ENCODE measurements at regions not wholly inside any gene's neighbourhood (a gene's known extent, or its start where the extent isn't known, plus 50 kb on each side); places are given as distances from the start of the nearest gene placed in this dataset.

DNA sequence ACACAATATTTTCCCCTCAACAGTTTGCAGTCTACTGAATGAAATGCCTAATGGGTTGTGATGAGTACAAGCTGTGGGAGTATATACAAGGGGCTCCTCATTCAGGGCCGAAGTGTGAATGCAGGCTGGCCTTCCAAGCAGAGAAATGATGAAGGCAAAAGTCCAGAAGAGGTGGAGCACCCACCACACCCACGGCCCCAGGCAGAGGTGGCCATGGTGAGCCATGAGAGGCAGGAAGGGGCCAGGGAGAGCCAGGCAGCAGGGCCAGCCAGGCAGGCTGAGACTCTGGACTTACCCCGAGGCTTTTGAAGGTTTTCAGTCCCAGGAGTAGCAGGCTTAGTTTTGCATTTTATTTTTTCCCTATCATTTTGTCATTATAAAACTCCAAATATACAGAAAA lies 218.1 kb downstream of the AUH start (continued):
- TF ChIP-seq, protein P1, sequence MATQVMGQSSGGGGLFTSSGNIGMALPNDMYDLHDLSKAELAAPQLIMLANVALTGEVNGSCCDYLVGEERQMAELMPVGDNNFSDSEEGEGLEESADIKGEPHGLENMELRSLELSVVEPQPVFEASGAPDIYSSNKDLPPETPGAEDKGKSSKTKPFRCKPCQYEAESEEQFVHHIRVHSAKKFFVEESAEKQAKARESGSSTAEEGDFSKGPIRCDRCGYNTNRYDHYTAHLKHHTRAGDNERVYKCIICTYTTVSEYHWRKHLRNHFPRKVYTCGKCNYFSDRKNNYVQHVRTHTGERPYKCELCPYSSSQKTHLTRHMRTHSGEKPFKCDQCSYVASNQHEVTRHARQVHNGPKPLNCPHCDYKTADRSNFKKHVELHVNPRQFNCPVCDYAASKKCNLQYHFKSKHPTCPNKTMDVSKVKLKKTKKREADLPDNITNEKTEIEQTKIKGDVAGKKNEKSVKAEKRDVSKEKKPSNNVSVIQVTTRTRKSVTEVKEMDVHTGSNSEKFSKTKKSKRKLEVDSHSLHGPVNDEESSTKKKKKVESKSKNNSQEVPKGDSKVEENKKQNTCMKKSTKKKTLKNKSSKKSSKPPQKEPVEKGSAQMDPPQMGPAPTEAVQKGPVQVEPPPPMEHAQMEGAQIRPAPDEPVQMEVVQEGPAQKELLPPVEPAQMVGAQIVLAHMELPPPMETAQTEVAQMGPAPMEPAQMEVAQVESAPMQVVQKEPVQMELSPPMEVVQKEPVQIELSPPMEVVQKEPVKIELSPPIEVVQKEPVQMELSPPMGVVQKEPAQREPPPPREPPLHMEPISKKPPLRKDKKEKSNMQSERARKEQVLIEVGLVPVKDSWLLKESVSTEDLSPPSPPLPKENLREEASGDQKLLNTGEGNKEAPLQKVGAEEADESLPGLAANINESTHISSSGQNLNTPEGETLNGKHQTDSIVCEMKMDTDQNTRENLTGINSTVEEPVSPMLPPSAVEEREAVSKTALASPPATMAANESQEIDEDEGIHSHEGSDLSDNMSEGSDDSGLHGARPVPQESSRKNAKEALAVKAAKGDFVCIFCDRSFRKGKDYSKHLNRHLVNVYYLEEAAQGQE (IDR thresholded peaks at IDR 0.05; ENCODE audit: unreplicated experiment): no peak
- TF ChIP-seq, protein P2, sequence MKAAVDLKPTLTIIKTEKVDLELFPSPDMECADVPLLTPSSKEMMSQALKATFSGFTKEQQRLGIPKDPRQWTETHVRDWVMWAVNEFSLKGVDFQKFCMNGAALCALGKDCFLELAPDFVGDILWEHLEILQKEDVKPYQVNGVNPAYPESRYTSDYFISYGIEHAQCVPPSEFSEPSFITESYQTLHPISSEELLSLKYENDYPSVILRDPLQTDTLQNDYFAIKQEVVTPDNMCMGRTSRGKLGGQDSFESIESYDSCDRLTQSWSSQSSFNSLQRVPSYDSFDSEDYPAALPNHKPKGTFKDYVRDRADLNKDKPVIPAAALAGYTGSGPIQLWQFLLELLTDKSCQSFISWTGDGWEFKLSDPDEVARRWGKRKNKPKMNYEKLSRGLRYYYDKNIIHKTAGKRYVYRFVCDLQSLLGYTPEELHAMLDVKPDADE (IDR thresholded peaks at IDR 0.05): no peak
- no peak for TF ChIP-seq ZNF114 (CRISPR knock-in tag; IDR thresholded peaks at IDR 0.05)
- no peak for TF ChIP-seq POLR2AphosphoS5 (IDR thresholded peaks at IDR 0.05; ENCODE audit: low read depth)

DNA sequence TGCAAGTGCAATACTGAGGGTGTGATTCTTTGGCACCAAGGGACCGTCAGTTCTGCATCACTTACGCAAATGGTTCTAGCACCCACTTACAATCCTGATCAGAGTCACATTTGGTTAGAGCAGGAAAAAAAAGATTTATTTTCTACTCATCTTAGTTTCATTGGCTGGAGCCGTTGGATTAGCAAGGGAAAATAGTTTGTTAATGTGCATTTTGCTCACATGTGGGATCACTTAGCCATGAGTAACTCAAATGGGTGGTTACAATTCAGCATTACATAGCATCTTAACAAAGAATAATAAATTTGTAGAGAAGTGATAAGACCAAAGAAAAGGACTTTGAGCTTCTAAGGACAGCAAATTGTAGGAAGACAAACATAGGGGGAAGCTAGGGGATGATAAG lies 216.9 kb downstream of the AUH start:
- Mint-ChIP-seq H3K9me3 (peaks cover 22% of the 10 kb centered on the region), H3K27ac (no peak overlapping the region), H3K27me3 (ENCODE audit: insufficient read depth, low read depth, poor library complexity) (peaks cover 9% of the 10 kb centered on the region), H3K36me3 (ENCODE audit: low read depth) (peaks cover 14% of the 10 kb centered on the region; the same call in 2 of the 3 replicates), H3K4me3 (no peak overlapping the region), H3K4me1 (peaks cover 24% of the 10 kb centered on the region)
- no peaks in the 10 kb centered on the region for H3F3A ChIP-seq (replicated peaks; ENCODE audit: low read depth)
- no peak overlapping the region for H3K4me3 ChIP-seq
- no peaks in the 10 kb centered on the region for H3K9me2 ChIP-seq (ENCODE audit: insufficient read depth)
- no peak overlapping the region for H2AFZ ChIP-seq
- no peaks in the 10 kb centered on the region for H3K27me3 ChIP-seq (ENCODE audit: insufficient read depth)
- H4K20me1 ChIP-seq (replicated peaks; ENCODE audit: insufficient read depth): no peaks in the 10 kb centered on the region
- no peak overlapping the region for H3K4me2 ChIP-seq
- no peak for DNase-seq (ENCODE audit: low spot score)
- no peaks in the 10 kb centered on the region for H3K36me3 ChIP-seq (ENCODE audit: insufficient read depth)
- no peak for ATAC-seq
- H3K4me1 ChIP-seq (ENCODE audit: insufficient read depth): peaks cover 8% of the 10 kb centered on the region; the same call in 1 of the 2 replicates
- H3K79me2 ChIP-seq (replicated peaks; ENCODE audit: insufficient read depth): no peaks in the 10 kb centered on the region
- H3K27ac ChIP-seq (ENCODE audit: low read depth): no peak overlapping the region
- TF ChIP-seq EZH2 (IDR thresholded peaks at IDR 0.05; ENCODE audit: low read depth, unreplicated experiment) (no peak), ZNF462 (CRISPR knock-in tag; IDR thresholded peaks at IDR 0.05) (no peak), STAT1 (IDR thresholded peaks at IDR 0.05; ENCODE audit: unreplicated experiment) (no peak), NANOG (IDR thresholded peaks at IDR 0.05; ENCODE audit: borderline replicate concordance) (no peak), POLR2AphosphoS5 (IDR thresholded peaks at IDR 0.05; ENCODE audit: low read depth) (no peak)
- TF ChIP-seq, protein P1 (IDR thresholded peaks at IDR 0.05; ENCODE audit: unreplicated experiment): no peak
- TF ChIP-seq, protein P2 (IDR thresholded peaks at IDR 0.05): no peak
